Calu3 (cell line): ENCODE measurements at regions not wholly inside any gene's neighbourhood (a gene's known extent, or its start where the extent isn't known, plus 50 kb on each side); places are given as distances from the start of the nearest gene placed in this dataset.
"Not testable (repeated sequence)": the region's sequence is repeated elsewhere in the genome, so short reads cannot be mapped to it uniquely, and the experiment has no call there.

Experiments used
- BruUV-seq: library from RNA; stranded (reverse); fragments of 400-500 nt; replicated peaks from 2 replicates; lab custom pipeline; 2021; lab: Mats Ljungman, UMichigan
- CTCF ChIA-PET: fragments of 300-600 bp; sonication (Branson Sonifier 250); formaldehyde crosslinking; loops from one replicate; lab custom pipeline; 2022; ENCODE audit warnings: antibody characterized with exemption; lab: Charles Lee
- DNase-seq: peaks from one replicate; pipeline ENCODE4 v3.0.0; 2022
- H3K27ac Mint-ChIP-seq: one replicate; pipeline ENCODE4 v1.8.0; 2022; ENCODE audit warnings: mixed read lengths; ENCODE audit not compliant: unreplicated experiment
- H3K27me3 Mint-ChIP-seq: one replicate; pipeline ENCODE4 v1.8.0; 2022; ENCODE audit warnings: mixed read lengths; ENCODE audit not compliant: unreplicated experiment
- H3K36me3 Mint-ChIP-seq: one replicate; pipeline ENCODE4 v1.8.0; 2022; ENCODE audit warnings: mild to moderate bottlenecking, moderate library complexity, mixed read lengths; ENCODE audit not compliant: insufficient read depth, unreplicated experiment
- H3K4me1 Mint-ChIP-seq: one replicate; pipeline ENCODE4 v1.8.0; 2022; ENCODE audit warnings: mild to moderate bottlenecking, low read depth, mixed read lengths; ENCODE audit not compliant: unreplicated experiment
- H3K4me3 Mint-ChIP-seq: one replicate; pipeline ENCODE4 v1.8.0; 2022; ENCODE audit warnings: mild to moderate bottlenecking, low read depth, moderate library complexity, mixed read lengths; ENCODE audit not compliant: unreplicated experiment
- H3K9me3 Mint-ChIP-seq: one replicate; pipeline ENCODE4 v1.8.0; 2022; ENCODE audit warnings: low read depth, mixed read lengths; ENCODE audit not compliant: unreplicated experiment
- CTCF ChIP-seq: fragments of 200-600 bp; IDR thresholded peaks from one replicate; pipeline ENCODE4 v1.8.0; 2022; ENCODE audit warnings: antibody characterized with exemption; ENCODE audit not compliant: unreplicated experiment
- intact Hi-C: fragments of 100-400 bp; cut with micrococcal nuclease; formaldehyde crosslinking; loops from one replicate; pipeline ENCODE4 v1.10.0; 2022; ENCODE audit not compliant: unreplicated experiment

GRCh38 chr10:45160271-45160670 is 155.1 kb downstream of the OR13A1 start:
- CTCF ChIA-PET, result interaction anchor here (0.6 kb wide), 1 partner anchor 302 kb away, joined by 3 read pairs; no protein-coding TSS in a partner anchor
- no peak for TF ChIP-seq CTCF
- BruUV-seq, result no TSS peak
- Mint-ChIP-seq H3K27me3 (peaks cover 33% of the 10 kb centered on the region), H3K36me3 (no peaks in the 10 kb centered on the region), H3K4me1 (no peaks in the 10 kb centered on the region), H3K4me3 (no peak overlapping the region), H3K9me3 (no peaks in the 10 kb centered on the region), H3K27ac (no peak overlapping the region)
- no peak for DNase-seq
- intact Hi-C loops, result no loop called here

DNA sequence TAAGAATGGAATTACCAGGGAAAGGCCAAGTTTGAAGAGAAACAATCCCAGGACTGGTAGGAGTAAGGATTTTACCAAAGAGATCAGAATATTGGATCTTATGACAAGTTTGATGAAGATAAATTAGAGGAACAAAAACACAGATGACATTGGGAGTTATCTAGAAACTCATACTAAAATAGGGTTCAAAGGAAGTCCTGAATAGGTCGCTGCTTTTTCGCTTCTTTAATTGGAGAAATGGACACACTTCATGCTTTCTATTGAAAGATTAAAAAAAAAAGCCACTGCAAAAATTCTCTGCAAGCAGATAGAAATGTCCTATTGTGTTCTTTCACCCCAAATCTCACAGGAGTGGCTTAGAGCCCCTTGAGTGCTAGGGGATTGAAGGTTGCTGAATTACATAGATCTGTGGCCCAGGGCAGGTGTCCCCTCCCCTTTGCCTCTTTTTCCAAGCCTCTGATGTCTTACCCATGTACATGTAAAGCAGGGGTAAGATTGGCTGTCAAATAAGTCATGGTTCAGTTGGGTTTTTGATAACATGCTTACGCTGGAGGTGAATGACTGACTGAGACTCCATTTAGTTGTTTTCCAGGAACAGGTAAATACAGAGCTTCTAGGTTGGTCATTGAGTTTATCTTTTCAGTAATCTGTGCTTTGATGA is 152.0 kb downstream of the OR13A1 start:
- no peaks in the 10 kb centered on the region for H3K4me1 Mint-ChIP-seq
- H3K4me3 Mint-ChIP-seq, result no peak overlapping the region
- H3K27ac Mint-ChIP-seq, result no peak overlapping the region
- DNase-seq, result no peak
- no peaks in the 10 kb centered on the region for H3K9me3 Mint-ChIP-seq
- H3K27me3 Mint-ChIP-seq, result peaks cover 15% of the 10 kb centered on the region
- intact Hi-C loops, result no loop called here
- no peaks in the 10 kb centered on the region for H3K36me3 Mint-ChIP-seq
- TF ChIP-seq CTCF, result no peak
- CTCF ChIA-PET, result no interaction called here
- BruUV-seq, result no TSS peak

GRCh38 chr10:45175520-45176118 is 139.8 kb downstream of the OR13A1 start:
- H3K4me1 Mint-ChIP-seq, H3K36me3 Mint-ChIP-seq, H3K4me3 Mint-ChIP-seq, CTCF ChIA-PET, H3K27me3 Mint-ChIP-seq, BruUV-seq, H3K27ac Mint-ChIP-seq, DNase-seq, H3K9me3 Mint-ChIP-seq, intact Hi-C loops: not testable (repeated sequence)

DNA sequence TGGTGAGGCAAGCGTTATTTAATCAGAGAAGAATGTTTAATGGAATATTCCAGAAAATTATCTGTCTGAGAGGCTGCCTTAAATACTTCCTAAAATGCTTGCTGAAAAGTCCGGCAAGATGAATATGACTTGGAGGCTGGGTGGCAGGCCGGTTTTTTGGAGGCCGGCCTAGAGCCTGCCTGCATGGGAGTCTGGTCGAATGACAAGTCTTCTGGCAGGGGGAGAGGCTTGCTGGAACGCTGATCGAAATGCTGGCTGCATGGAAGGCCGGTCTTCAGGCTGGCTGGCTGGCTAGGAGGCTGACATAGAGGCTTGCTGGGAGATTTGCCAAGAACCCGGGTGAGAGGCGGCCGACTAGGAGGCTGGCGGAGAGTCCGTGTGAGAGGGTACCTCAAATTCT is 135.7 kb downstream of the OR13A1 start:
- Mint-ChIP-seq H3K4me1 (no peaks in the 10 kb centered on the region), H3K27me3 (no peaks in the 10 kb centered on the region), H3K36me3 (no peaks in the 10 kb centered on the region), H3K9me3 (no peaks in the 10 kb centered on the region), H3K27ac (no peak overlapping the region), H3K4me3 (no peak overlapping the region)
- no peak for DNase-seq
- BruUV-seq, result no TSS peak
- no peak for TF ChIP-seq CTCF
- intact Hi-C loops, result no loop called here
- CTCF ChIA-PET, result no interaction called here

DNA sequence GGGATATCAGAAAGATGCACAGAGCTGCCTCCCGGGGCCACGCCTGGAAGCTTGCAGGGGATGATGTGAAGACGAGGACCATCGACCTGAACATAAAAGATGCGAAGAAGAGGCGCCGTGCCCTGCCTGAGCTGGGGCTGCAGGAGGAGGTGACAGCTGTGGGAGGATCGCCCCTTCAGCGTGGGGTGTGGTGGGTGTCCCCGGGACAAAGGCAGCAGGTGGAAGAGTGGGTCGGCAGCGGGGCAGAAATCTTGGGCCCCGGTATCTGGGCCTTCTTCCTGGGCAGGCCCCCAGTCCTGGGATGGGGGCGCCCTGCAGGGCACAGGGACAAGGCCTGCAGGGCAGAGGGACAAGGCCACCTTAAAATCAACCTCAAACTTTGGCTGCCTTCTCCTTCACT is 134.9 kb downstream of the OR13A1 start:
- intact Hi-C loops, result no loop called here
- H3K4me3 Mint-ChIP-seq, result no peak overlapping the region
- no peak overlapping the region for H3K27ac Mint-ChIP-seq
- H3K4me1 Mint-ChIP-seq, result no peaks in the 10 kb centered on the region
- H3K36me3 Mint-ChIP-seq, result no peaks in the 10 kb centered on the region
- TF ChIP-seq CTCF, result no peak
- no TSS peak for BruUV-seq
- H3K27me3 Mint-ChIP-seq, result no peaks in the 10 kb centered on the region
- no peak for DNase-seq
- no peaks in the 10 kb centered on the region for H3K9me3 Mint-ChIP-seq
- CTCF ChIA-PET, result no interaction called here
